HL-60 (cell line): ENCODE measurements at regions not wholly inside any gene's neighbourhood (a gene's known extent, or its start where the extent isn't known, plus 50 kb on each side); places are given as distances from the start of the nearest gene placed in this dataset.
"Not testable (repeated sequence)": the region's sequence is repeated elsewhere in the genome, so short reads cannot be mapped to it uniquely, and the experiment has no call there.

ENCODE experiments used
- DNase-seq, 2 experiments: peaks; one replicate each; pipeline ENCODE4 v3.0.0-alpha.2; 2010 to 2020; ENCODE audit warnings: low read depth in 1 of 2, low spot score in 1 of 2
- H3K27ac ChIP-seq: fragments of 250-450 bp; sonication (Bioruptor Pico); replicated peaks from 2 replicates; pipeline ENCODE4 v1.5.1; 2020; ENCODE audit warnings: mild to moderate bottlenecking, moderate library complexity
- H3K27me3 ChIP-seq: fragments of 250-450 bp; sonication (Bioruptor Pico); 2 replicates; pipeline ENCODE4 v1.5.1; 2021; ENCODE audit warnings: mild to moderate bottlenecking, moderate library complexity; ENCODE audit not compliant: insufficient read depth, poor library complexity, severe bottlenecking
- H3K4me3 ChIP-seq: replicated peaks from 2 replicates; pipeline ENCODE4 v1.5.1; 2011; ENCODE audit warnings: mild to moderate bottlenecking, control low read depth, low read length; ENCODE audit not compliant: insufficient read depth
- CTCF ChIP-seq: IDR thresholded peaks from one replicate; pipeline ENCODE4 v1.5.1; 2011; ENCODE audit warnings: low read length, control low read depth, inconsistent platforms; ENCODE audit not compliant: insufficient read depth
- GABPA ChIP-seq: IDR thresholded peaks from 2 replicates; pipeline ENCODE4 v1.6.1; 2012; ENCODE audit warnings: low read depth
- POLR2AphosphoS5 ChIP-seq: IDR thresholded peaks from 2 replicates; pipeline ENCODE4 v1.6.1; 2012; ENCODE audit warnings: low read depth
- REST ChIP-seq: IDR thresholded peaks from 2 replicates; pipeline ENCODE4 v1.6.1; 2012; ENCODE audit warnings: low read depth; ENCODE audit not compliant: insufficient replicate concordance
- SPI1 ChIP-seq: IDR thresholded peaks from 2 replicates; pipeline ENCODE4 v1.6.1; 2012; ENCODE audit warnings: low read depth, mild to moderate bottlenecking, borderline replicate concordance

- TF ChIP-seq POLR2AphosphoS5, result no peak
- TF ChIP-seq SPI1, result no peak
- no peak for TF ChIP-seq REST
- no peak for DNase-seq
- H3K27ac ChIP-seq, result no peak overlapping the region
- H3K27me3 ChIP-seq, result peaks cover 6% of the 10 kb centered on the region
- no peak overlapping the region for H3K4me3 ChIP-seq
Observed at GRCh38 chr15:75785771-75786574, 57.3 kb upstream of the UBE2Q2 start.

GRCh38 chr15:75784511-75785480 is 58.5 kb upstream of the UBE2Q2 start:
- not testable (repeated sequence) for H3K4me3 ChIP-seq, H3K27me3 ChIP-seq, H3K27ac ChIP-seq, DNase-seq

GRCh38 chr15:75783566-75783965 is 59.7 kb upstream of the UBE2Q2 start:
- not testable (repeated sequence) for H3K27me3 ChIP-seq, DNase-seq, H3K27ac ChIP-seq, H3K4me3 ChIP-seq

- H3K27ac ChIP-seq, result no peak overlapping the region
- H3K4me3 ChIP-seq, result no peak overlapping the region
- H3K27me3 ChIP-seq, result peaks cover 4% of the 10 kb centered on the region
- DNase-seq, result no peak
- TF ChIP-seq REST (no peak), POLR2AphosphoS5 (no peak), GABPA (no peak), SPI1 (no peak), CTCF (no peak)
Observed at GRCh38 chr15:75782926-75783325, 60.3 kb upstream of the UBE2Q2 start.

- not testable (repeated sequence) for H3K4me3 ChIP-seq, H3K27ac ChIP-seq, DNase-seq, H3K27me3 ChIP-seq
Observed at GRCh38 chr15:75780995-75781394, 62.3 kb upstream of the UBE2Q2 start.
